BJ (cell line): ENCODE measurements at regions not wholly inside any gene's neighbourhood (a gene's known extent, or its start where the extent isn't known, plus 50 kb on each side); places are given as distances from the start of the nearest gene placed in this dataset.

ENCODE experiments used
- CTCF ChIA-PET: fragments of 350-600 bp; formaldehyde crosslinking; extraction: SDS; loops from one replicate; lab custom pipeline; 2021; ENCODE audit warnings: antibody characterized with exemption, inconsistent platforms; lab: Yijun Ruan, JAX
- POLR2A ChIA-PET: fragments of 300-600 bp; sonication (Branson Sonifier 250); formaldehyde crosslinking; extraction: SDS; loops from one replicate; lab custom pipeline; 2021; ENCODE audit warnings: antibody characterized with exemption; lab: Charles Lee
- DNase-seq: peaks from one replicate; pipeline ENCODE4 v3.0.0-alpha.2; 2011; ENCODE audit warnings: low read depth
- H3K27me3 ChIP-seq: 2 replicates; pipeline ENCODE4 v1.6.0; 2011; ENCODE audit warnings: low read length; ENCODE audit not compliant: control insufficient read depth, insufficient read depth
- H3K36me3 ChIP-seq: 2 replicates; pipeline ENCODE4 v1.5.1; 2011; ENCODE audit warnings: low read length; ENCODE audit not compliant: control insufficient read depth, insufficient read depth
- H3K4me3 ChIP-seq: 2 replicates; pipeline ENCODE4 v1.5.1; 2011; ENCODE audit warnings: low read depth, mild to moderate bottlenecking, control low read depth, low read length
- CTCF ChIP-seq: IDR thresholded peaks from 2 replicates; pipeline ENCODE4 v1.5.1; 2011; ENCODE audit warnings: low read depth, mild to moderate bottlenecking, control low read depth, inconsistent platforms, low read length, moderate library complexity; ENCODE audit not compliant: insufficient read depth

- Histone ChIP-seq H3K4me3 (no peak overlapping the region), H3K36me3 (no peaks in the 10 kb centered on the region), H3K27me3 (no peaks in the 10 kb centered on the region)
- CTCF ChIA-PET, result no interaction called here
- DNase-seq, result no peak
- no peak for TF ChIP-seq CTCF
- POLR2A ChIA-PET, result no interaction called here
These were observed 499.6 kb upstream of the ADARB2 start for GRCh38 chr10:2236876-2237275.

GRCh38 chr10:2232479-2232878 is 495.2 kb upstream of the ADARB2 start:
- ChIA-PET CTCF (no interaction called here), POLR2A (no interaction called here)
- Histone ChIP-seq H3K4me3 (no peak overlapping the region), H3K27me3 (no peaks in the 10 kb centered on the region), H3K36me3 (no peaks in the 10 kb centered on the region)
- TF ChIP-seq CTCF, result no peak
- DNase-seq, result no peak

- no peak for TF ChIP-seq CTCF
- ChIA-PET CTCF (no interaction called here), POLR2A (no interaction called here)
- H3K27me3 ChIP-seq, result no peaks in the 10 kb centered on the region
- H3K4me3 ChIP-seq, result no peak overlapping the region
- DNase-seq, result no peak
- H3K36me3 ChIP-seq, result no peaks in the 10 kb centered on the region
These were observed 493.2 kb upstream of the ADARB2 start for GRCh38 chr10:2230478-2230877.

GRCh38 chr10:2228320-2228901 is 491.1 kb upstream of the ADARB2 start:
- no peak for TF ChIP-seq CTCF
- POLR2A ChIA-PET, result no interaction called here
- DNase-seq, result no peak
- Histone ChIP-seq H3K27me3 (no peaks in the 10 kb centered on the region), H3K4me3 (no peak overlapping the region), H3K36me3 (no peaks in the 10 kb centered on the region)
- CTCF ChIA-PET, result no interaction called here

GRCh38 chr10:2225609-2226008 is 488.3 kb upstream of the ADARB2 start:
- Histone ChIP-seq H3K27me3 (no peaks in the 10 kb centered on the region), H3K4me3 (no peak overlapping the region), H3K36me3 (no peaks in the 10 kb centered on the region)
- TF ChIP-seq CTCF, result no peak
- POLR2A ChIA-PET, result no interaction called here
- no peak for DNase-seq
- CTCF ChIA-PET, result no interaction called here
